ENCODE measurements at regions not wholly inside any gene's neighbourhood (a gene's known extent, or its start where the extent isn't known, plus 50 kb on each side); places are given as distances from the start of the nearest gene placed in this dataset.

DNA sequence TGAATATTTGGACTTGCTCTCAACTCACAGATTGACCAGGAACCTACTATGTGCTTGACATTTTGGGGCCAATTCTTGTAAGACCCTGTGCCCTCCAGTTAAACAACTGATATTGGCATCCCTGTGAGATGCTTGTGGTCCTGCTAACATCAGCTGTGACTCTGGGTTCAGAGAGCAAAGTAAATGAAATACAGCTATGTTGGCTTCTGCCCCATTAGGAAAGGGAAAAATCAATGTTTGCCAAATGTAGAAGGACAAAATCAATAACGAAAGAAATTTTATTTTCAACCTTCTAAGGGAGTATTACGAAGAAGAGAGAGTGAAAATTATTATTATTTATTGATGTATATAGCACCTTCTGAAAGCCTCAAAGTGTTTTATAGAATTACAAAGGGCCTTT lies 266.9 kb upstream of the ARID1B start:
- no peak for DNase-seq

DNA sequence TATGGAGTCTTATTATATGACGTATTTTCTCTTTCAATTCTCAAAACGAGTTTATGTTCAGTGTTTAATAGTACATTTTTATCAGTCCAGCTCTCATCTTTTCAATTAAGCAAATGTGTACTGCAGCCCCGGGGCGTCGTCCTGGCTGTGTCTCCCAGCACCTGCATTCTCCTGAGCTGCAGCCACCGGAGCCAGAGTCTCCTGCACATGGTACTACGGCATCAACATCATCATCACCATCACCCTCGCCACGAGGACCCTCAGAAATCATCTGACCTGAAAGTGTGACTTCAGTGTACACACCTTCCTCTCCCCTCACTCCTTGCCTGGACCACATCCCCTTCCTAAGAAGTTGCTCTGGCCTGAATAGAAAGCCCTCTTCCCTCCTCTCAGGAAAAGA lies 267.7 kb upstream of the ARID1B start:
- DNase-seq: no peak

DNA sequence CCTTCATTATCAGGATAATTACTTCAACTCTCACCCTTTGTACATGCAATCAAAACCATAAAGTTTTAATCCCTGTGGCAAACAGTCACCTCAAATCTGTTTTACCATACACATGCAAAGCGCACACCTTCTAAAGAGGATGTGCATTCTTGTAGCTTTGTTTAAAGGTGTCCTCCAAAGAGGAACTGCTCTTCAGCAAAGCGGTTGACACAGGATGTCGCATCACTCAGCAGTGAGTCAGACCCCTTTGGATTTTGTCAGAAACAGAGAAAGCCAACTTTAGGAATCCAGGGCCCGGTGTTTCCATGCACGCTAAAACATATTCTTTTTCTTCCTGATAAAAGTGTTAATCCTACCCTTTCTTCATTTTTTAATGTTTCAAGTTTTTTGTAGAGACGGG lies 268.3 kb upstream of the ARID1B start:
- DNase-seq: no peak

DNA sequence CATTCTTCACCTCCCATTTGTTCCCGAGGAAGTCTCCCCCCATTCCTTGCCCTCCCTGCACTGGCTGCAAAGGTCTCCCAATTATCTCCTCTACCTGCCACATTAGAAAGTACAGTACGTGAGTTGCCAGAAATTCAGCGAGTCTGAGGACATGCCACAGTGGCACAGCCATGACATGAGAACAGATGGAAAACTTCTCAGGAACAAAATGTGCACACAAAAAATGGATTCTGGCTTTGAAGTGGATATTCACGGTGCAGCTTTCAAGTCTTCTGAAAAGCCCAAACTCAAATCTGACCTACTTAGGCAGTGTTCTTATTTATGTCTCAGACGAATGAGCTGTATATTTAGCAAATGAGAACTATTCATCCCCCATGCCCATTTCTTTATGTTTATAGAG lies 269.1 kb upstream of the ARID1B start:
- DNase-seq: no peak

DNA sequence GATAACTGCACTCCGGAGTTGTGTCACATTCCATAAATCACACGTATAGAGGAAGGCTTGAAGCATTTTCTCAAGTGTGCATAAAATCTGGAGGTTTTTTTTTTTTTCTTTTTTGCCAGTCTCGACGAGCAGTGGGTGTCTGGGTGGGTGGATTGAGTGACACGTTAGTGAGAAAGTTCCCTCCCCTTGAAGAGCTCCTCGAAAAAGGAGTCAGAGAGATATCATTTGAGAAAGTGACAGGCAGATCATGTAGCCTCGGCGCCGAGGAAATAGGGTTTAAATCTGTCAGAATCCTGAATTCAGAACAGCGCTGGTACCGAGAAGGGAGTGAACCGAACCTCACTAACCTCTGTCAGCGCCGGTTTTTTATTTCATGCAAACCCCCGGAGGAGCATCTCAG lies 269.5 kb upstream of the ARID1B start:
- no peak for DNase-seq

DNA sequence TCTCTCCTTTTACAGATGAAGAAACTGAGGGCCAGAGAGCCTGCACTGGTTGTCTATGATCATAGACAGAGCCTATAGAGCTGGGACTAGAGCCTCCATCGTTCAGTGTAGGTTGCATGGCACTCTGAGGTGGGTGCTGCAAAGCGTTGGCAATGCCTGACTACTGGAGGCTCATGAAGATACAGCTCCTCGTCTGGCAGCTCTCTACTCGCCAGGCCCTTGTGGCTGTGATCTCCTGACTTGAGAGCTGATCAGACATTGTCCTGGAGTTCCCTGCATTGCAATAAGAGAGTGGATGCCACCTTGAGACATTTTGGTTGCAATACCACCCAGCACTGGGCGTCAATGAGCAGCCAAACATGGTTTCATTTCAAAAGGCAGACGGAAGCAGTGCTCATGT lies 270.1 kb upstream of the ARID1B start:
- no peak for DNase-seq

DNA sequence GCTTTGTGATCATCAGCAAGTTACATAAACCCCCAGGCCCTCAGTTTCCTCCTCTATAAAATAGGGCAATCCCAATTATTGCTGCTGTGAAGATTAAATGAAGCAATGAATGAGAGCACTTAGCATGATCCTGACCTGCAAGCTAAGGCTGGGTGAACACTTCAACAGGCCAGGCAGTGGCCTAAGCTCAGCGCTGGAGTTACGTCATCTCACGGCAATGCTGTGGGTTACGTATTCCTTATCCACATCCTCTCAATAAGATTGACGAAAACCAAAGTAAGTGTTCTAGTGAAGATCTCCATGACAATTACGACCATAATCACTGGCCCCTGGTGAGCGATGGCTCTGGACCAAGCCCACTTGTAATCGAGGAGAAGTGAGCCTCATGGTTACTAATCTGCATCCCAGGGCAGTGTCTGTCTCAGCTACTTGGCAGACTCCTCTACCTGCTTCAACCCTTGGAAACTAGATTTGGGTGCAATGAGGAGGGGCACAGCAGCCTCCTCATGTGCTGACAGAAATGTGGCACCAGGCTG lies 274.1 kb upstream of the ARID1B start:
- no peak for DNase-seq

DNA sequence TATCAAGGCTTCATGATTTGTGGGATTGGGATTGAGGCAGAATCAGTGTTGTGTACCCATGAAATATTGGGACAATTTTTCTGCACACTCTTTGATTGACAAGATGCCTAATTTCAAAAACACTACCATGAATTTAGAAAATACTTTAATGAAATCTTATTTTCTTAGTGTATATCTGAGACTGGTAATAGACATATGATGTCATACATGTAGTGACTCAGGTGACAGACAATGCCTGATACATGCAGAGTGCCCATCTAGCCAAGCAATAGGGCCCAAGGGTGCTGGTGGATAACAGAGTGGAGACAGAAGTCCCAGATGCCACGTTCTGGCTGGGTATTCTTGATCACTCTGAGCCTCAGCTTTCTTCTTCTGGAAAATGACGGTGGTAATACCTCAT lies 279.6 kb upstream of the ARID1B start:
- DNase-seq: no peak

DNA sequence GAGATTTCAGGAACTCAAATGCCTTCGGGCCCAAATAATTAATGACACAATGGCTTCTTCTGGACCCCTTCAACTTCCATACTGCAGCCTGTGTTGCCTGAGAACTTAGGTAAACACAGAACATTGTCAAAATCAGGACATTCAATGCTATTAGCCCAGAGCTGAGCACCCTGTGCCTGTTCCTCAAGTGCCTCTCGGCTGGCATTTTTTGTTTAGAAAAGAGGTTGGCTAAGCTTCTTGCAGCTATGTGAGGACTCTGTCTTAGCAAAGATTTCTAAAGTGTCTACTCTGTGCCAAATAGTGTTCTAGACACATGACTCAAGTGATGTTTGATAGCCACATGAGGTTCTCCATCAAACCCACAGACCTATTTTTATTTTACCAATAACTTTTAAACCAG lies 289.3 kb upstream of the ARID1B start:
- DNase-seq: no peak

DNA sequence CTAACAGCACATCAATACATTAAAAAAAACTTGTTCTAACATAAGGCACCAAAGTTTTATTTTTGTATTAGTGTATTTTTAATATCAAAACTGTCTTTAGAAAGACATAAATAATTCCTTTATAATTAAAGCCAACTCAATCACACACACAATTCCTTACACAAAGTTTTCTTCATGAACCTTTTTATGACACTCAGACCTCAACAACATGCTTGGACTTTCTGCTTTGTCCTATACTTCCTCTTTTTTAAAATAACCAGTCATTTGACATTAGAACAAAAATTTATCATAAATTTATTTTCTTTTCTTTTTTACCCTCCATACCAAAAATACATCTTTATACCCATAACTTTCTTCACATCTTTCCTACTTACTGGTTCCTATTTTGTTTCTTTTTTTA lies 292.0 kb upstream of the ARID1B start:
- DNase-seq: no peak

DNA sequence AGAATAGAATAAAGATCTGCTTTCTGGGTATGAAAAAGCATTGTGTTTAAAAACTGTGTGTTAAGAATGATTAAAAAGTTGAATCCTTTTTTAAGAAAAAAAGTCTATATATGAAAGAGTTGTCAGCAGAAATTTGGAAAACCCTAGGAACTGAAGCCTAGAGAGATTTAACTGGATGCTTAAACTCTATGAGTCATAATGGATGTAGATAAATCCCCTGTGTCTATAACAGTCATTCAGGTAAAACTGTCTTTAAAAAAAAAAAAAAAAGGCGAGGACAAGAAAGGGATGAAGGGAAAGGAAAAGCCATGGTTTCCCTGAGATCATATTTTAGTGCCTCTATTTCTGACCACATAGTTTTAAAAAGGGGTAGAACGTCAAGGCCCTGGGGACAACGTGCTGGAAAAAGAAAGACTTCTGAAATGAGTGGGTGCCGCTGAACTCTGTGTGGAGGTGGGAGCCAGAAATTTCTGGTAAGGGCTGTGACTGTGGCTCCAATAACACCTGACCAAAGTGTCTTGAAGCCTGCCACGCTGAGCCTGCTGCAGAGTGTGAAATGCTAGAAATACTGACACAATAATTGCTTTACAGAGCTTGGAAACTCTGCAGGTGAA lies 302.6 kb upstream of the ARID1B start:
- no peak for DNase-seq

DNA sequence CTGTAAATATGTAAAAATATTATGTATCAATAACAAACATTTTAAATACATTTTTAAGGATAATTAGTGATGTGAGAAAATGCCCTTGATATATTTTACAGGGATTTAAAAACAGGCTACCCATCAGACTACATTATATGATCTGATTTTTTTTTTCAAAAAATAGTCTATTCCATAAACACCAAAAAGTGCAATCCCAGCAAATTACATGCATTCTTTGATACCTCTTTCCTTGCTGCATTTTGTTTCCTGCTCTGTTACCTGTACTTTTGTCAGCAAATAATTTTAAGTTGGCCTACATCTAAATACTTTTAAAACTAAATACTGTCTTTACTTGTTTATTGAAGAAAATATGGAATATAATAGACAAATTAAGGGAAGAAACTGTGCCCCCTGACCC lies 306.2 kb upstream of the ARID1B start:
- DNase-seq: no peak

DNA sequence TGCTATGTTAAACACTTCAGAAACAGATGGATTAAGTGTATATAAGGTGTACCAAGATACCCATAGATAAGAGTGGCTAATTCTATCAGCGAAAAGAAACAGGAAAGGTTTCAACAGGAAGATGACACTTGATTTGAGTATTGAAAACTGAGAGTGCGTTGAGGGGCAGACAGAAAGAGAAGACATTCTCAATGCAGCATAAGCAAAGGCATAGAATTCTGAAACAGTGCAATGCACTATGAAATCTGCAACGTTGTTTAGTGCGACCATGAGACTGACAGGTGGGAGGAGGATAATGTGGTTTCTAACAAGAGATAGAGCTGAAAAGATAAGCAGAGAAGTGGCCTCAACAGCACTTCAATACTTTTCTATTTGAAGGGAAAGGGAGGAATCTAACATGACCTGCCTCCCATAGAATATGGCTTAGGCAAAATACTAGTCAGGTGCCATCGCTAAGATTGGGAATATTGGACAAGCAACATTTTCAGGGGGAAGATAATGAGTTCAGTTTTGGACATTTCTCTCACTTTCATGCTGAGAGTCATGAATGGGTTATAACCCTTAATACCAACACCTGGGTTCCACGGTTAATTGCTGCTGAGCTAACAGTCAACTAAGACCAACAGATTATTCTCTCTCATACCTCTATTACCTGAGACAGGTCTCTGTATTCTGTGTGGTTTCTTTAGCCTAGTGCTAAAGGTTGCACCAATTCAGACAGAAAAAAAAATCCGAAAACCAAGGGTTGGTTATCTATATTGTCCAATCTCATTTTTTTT lies 312.9 kb upstream of the ARID1B start:
- no peak for DNase-seq

DNA sequence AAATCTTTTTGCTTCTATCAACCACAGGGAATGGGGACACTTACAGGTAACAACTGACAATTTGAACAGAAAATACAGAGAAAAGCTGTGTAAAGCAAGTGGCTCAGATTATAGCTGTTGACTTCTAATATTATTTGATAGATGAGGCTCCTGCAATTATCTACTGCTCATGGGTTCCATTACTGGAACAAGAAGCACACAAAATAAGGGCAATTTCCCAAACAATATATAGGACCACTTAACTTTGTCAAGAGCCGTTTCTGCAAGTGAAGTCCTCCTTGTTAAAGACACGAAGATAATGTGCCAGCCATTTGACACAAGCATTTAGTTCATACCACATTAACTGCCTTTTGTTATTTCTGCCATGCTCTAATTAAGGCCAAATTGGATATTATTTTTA lies 315.5 kb upstream of the ARID1B start:
- no peak for DNase-seq

DNA sequence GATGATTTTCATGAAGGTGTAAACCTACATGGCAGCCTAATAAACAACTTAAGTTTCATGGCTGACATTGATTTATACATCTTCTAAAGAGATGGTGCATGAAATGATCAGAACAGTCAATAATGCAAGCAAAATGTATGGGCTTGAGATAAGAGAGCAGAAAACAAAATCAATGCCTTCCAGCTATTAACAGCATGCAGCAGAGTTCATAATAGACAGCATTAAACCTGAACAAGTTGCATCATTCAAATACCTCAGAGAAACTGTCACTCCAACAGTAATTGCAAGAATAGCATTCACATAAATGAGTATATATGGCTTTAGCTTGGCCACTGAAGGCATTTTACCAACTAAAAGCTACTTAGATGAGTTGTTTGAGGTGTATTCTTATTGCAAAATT lies 319.6 kb upstream of the ARID1B start:
- no peak for DNase-seq

DNA sequence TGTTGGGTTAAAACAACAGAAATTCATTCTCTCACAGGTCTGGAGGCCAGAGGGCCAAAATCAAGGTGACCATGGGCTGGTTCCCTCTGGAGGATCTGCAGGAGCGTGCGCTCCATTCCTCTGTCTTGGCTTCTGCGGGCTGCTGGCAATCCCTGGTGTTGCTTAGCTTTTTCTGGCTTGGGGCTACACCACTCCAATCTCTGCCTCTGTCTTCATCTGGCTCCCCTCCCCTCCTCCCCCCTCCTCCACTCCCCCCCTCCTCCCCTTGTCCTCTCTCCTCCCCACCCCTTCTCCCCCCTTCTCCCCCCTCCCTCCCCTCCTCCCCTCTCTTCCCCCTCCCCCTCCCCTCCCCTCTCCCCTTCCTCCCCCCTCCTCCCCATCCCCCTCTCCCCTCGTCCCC lies 321.3 kb upstream of the ARID1B start:
- no peak for DNase-seq

DNA sequence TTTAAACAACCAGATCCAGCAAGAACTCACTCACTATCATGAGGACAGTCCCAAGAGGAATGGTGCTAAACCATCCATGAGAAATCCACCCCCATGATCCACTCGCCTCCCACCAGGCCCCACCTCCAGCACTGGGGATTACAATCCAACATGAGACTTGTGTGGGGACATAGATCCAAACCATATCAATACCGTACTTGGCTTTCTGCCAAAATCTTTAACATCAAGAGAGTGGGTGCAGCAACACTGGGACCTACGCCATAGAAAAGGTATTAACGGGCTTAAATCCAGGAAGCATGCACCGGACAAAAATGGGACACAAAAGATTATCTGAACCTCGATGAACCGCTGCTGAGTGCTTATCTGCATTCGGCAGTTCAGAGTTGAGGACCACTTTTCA lies 322.3 kb upstream of the ARID1B start:
- DNase-seq: no peak

DNA sequence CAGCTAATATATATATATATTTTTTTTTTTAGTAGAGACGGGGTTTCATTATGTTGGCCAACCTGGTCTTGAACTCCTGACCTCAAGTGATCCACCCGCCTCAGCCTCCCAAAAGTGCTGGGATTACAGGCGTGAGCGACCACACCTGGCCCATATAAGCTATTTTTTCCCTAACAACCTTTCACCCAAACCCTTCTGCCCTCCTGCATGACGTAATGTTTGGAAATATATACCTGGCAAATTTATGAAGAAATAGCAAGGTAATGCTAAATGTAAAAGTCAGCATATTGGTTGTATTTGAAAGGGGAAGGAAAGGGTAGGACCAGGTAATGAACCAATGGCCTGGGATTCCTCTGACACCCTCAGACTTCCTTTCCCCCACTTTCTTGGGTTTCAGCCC lies 325.5 kb upstream of the ARID1B start:
- DNase-seq: no peak

DNA sequence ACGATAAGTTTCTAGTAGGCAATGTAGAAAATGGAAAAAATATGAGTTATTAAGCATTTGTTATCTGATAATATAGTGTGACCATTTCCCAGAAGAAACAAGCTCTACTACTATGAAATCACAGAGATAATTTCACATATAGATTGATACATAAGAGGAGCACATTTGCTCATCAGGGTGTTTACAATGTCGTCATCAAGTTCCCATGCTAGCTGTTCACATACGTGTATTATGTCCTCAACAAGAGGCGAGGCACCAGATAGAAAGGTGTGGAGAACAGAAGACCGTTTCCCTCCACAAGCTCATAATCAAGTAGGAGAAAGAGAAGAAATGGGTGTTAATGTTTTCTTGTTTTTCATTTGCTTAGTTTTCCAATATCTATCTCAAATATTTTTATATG lies 326.1 kb upstream of the ARID1B start:
- DNase-seq: no peak

DNA sequence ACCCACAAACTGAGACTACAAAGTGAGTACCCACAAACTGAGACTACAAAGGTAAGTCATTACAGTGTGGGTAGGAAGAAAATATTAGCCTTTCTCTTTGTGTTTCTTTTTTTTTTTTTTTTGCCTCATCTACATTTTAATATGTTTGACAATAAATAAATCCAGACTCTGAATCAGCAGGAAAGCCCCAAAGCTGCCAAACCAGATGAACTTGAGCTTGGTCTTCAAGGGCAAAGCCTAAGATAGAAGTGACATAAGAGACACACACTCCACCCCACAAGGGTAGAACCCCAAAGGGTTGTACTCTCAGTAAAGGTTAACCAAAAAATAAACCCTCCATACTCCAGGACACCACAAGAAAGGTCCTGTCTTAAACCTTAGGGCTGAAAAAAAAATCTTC lies 326.8 kb upstream of the ARID1B start:
- no peak for DNase-seq

DNA sequence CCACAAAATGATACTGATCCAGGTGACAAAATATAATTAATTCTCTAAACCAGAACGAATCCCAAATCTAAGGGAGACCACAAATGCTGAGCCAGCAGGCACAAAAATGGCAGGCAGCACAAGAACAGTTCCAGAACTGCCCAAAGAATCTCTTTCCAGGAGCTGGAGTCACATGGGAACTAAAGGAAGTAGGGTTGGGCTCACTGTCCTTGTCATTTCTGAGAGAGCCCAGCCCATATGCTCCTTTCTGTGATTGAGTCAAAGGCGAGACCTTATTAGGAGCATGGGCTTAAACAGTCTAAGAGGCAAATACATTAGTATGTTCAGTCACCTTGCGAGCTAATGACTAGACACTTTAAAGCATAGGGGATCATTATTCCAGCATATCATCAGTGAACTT lies 327.6 kb upstream of the ARID1B start:
- no peak for DNase-seq

DNA sequence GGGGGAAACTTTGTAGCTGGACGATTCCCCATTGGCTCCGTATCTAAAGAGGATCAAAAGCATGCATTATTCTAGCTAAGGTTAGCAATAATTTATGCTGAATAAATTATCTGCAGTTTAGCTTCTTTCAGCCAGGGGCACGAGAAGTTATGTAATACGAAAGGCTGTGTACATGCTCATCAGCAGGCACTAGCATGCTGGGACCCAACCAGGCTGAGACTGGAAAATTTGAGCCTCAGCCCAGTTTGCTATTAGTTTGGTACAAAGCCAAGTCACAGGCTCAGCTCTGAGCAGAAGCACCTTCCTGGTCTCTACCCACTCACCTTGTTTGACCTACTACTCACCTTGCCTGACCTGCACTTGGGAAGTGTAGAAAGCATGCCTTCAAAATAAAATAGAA lies 328.1 kb upstream of the ARID1B start:
- no peak for DNase-seq

DNA sequence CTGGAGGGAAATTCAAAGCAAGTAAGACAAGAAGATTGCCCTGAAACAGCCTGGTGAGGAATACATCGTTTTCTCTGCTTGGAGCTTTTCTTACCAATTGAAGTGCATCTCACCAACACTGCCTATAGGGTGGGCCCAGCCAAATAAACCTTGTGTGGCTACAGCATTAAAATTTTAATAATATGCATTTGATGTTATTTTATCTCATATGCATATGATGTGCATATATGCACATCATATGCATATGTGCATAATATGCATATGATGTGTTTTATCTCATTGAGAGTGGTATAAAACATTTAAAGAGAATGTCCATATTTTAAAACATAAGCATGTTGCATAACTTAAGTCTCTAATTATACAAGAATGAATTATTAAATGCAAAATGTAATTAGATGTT lies 328.6 kb upstream of the ARID1B start:
- DNase-seq: no peak

DNA sequence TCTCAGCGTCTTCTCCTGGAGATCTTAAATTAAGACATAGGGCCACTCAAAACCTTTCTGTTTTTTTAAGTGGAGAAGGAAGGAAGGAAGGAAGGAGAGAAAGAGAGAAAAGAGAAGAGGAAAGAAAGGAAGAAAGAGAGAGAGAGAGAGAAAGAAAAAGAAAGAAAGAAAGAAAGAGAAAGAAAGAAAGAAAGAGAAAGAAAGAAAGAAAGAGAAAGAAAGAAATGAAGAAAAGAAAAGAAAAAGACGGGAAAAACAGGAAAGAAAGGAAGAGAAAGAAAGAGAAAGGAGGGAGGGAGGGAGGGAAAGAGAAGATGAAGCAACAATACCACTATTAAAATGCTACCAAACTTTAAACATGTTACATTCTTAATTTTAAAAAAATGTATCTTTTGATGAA lies 336.5 kb upstream of the ARID1B start:
- DNase-seq: no peak

DNA sequence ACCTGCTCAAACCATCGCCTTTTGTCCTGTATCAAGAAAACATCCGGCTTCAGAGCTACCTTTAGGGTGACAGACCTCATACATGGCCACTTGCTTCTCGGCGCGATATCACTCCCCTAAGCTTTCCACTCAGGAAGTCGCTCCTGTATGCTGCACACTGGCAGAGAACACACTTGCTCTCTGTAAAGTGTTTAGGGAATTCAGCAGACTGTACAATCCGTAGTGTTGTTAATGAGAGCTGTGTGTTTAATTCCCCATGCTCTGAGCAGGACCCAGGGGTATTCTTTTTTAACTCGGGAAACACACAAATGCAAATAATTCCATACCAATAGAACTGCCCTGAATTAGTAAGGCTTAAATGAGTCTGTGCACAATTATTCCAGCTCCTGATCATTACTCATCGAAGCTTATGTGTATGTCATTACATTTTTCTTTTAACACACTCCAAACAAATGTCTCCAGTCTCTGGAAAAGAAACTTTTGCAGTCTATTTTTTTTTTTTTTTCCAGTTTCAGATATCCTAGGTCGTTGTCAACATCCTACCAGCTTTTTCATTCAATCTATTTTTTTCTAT lies 338.7 kb upstream of the ARID1B start:
- no peak for DNase-seq

Measured in activated CD4-positive, CD25-positive, alpha-beta regulatory T cell (primary cell).